VCaP (cell line): ENCODE measurements at regions not wholly inside any gene's neighbourhood (a gene's known extent, or its start where the extent isn't known, plus 50 kb on each side); places are given as distances from the start of the nearest gene placed in this dataset.
"Not testable (repeated sequence)": the region's sequence is repeated elsewhere in the genome, so short reads cannot be mapped to it uniquely, and the experiment has no call there.

Experiments
- H3K27ac ChIP-seq: fragments of 450-650 bp; 2 replicates; pipeline ENCODE4 v1.5.1; 2017
- CTCF ChIP-seq: fragments of 450-650 bp; conservative IDR thresholded peaks from 2 replicates; pipeline ENCODE4 v1.5.1; 2017; ENCODE audit warnings: mild to moderate bottlenecking, moderate library complexity

DNA sequence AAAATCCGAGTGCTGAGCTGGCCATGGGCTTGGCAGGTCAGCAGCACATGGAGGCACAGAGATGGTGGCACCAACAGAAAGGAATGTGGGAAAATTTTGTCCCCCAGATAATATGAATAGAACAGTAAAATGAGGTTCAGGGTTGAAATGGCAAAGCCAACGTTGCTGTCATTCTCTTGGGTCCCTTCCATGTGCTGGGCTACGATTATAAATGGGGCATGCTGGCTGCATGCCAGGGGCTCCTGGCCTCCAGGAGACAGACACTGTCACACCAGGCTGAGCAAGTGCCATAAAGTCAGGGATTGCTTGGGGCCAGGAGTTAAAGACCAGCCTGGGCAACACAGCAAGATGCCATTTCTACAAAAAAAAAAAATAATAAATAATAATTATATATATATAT is 77.1 kb downstream of the TOMM20 start:
- TF ChIP-seq CTCF = no peak
- H3K27ac ChIP-seq = no peak overlapping the region

- H3K27ac ChIP-seq = no peak overlapping the region
- no peak for TF ChIP-seq CTCF
Measured at GRCh38 chr1:235050911-235051360, 77.7 kb downstream of the TOMM20 start.

- not testable (repeated sequence) for H3K27ac ChIP-seq
Measured at GRCh38 chr1:235049716-235050378, 78.8 kb downstream of the TOMM20 start.

DNA sequence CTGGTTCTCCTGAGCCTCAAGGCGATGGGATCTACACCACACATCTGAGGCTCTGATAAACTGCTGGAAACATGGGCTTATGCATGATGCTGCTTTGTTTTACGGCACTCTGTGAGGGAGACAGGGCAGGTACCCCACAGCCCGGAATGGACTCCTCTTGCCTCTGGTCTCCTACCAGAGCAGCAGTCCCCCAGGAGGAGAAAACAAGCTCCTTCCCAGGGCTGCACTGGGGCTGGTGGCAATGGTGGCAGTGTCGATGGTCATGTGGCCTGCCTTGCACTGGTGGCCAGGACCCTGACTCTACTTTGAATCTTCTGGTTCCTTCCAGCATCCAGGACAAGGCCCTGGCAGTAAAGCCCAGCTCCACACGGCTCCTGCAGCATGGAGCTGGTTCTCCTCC is 79.4 kb downstream of the TOMM20 start:
- TF ChIP-seq CTCF = no peak
- H3K27ac ChIP-seq = no peak overlapping the region

- no peak for TF ChIP-seq CTCF
- H3K27ac ChIP-seq = no peak overlapping the region
Measured at GRCh38 chr1:235047331-235047871, 81.2 kb downstream of the TOMM20 start.

DNA sequence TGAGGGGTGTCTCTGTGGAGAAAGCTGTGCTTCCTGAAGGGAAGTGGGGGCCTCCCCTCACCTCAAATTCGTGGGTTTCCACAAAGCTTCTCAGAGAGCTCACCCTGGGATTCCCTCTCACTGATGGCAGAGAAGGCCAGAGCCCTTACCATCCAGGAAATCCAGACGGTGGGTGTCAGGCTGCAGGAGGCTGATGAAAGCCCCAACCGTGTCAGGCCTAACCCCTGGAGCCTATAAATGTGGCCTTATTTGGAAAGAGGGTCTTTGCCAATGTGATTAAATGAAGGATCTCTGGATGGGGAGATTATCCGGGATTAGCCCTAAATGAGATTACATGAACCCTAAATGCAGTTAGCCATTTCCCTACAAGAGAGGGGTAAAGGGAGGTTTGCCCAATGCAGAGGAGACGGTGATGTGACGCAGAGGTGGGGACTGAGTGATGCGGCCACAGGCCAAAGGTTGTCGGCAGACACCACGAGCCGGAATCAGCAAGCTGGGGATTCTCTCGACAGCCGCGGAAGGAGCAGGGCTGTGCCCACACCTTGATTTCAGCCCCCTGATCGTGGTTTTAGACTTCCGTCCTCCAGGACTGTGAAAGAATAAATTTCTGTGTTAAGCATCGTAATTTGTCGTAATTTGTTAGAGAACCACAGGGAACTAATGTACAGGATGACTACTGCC is 82.6 kb downstream of the TOMM20 start:
- TF ChIP-seq CTCF = no peak
- H3K27ac ChIP-seq = no peak overlapping the region

- no peak for TF ChIP-seq CTCF
- no peak overlapping the region for H3K27ac ChIP-seq
Measured at GRCh38 chr1:235045034-235045690, 83.5 kb downstream of the TOMM20 start.
